GM12873 (cell line): ENCODE measurements at regions not wholly inside any gene's neighbourhood (a gene's known extent, or its start where the extent isn't known, plus 50 kb on each side); places are given as distances from the start of the nearest gene placed in this dataset.

Experiments used
- TF ChIP-seq, protein P1 (sequence below): IDR thresholded peaks from 2 replicates; pipeline ENCODE4 v1.5.1; 2012; ENCODE audit warnings: low read depth, mild to moderate bottlenecking, moderate library complexity, low read length, control low read depth; ENCODE audit not compliant: insufficient read depth; ENCODE audit errors: missing control alignments

DNA sequence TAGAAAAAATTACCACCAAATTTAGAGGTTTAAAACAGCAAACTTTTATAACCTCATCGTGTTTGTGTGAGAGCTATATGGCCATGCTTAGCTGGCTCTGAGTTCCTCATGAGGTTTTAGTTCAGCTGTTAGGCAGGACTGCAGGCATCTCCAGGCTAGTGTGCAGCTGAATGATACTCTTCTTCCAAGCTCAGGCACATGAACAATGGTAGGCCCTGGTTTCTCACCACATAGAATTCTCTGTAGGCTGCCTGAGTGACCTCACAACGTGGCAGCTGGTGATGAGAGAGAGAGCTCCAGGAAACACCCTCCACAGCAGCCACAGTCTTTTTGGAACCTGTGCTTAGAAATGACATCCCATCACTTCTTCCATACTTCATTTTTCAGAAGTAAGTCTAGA, 540.6 kb upstream of the MIR17HG start:
- TF ChIP-seq, protein P1, sequence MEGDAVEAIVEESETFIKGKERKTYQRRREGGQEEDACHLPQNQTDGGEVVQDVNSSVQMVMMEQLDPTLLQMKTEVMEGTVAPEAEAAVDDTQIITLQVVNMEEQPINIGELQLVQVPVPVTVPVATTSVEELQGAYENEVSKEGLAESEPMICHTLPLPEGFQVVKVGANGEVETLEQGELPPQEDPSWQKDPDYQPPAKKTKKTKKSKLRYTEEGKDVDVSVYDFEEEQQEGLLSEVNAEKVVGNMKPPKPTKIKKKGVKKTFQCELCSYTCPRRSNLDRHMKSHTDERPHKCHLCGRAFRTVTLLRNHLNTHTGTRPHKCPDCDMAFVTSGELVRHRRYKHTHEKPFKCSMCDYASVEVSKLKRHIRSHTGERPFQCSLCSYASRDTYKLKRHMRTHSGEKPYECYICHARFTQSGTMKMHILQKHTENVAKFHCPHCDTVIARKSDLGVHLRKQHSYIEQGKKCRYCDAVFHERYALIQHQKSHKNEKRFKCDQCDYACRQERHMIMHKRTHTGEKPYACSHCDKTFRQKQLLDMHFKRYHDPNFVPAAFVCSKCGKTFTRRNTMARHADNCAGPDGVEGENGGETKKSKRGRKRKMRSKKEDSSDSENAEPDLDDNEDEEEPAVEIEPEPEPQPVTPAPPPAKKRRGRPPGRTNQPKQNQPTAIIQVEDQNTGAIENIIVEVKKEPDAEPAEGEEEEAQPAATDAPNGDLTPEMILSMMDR = no peak

DNA sequence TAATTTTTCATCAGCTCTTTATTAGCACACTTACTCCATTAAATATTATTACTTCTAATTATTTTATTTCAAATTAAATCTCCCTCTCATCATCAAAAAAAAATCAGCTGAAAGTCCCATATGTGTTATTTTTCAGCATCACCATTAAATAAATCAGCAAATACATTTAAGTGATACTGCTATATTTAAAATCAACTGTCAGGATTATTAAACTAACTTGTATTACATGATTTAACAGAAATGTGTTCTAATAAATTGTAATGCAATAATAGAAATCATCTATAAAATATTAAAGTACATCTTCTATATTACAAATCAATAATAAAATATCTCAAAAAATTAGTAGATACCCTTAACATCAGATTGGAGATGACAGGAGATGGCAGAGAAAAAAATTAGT, 538.6 kb upstream of the MIR17HG start:
- TF ChIP-seq, protein P1 = no peak

DNA sequence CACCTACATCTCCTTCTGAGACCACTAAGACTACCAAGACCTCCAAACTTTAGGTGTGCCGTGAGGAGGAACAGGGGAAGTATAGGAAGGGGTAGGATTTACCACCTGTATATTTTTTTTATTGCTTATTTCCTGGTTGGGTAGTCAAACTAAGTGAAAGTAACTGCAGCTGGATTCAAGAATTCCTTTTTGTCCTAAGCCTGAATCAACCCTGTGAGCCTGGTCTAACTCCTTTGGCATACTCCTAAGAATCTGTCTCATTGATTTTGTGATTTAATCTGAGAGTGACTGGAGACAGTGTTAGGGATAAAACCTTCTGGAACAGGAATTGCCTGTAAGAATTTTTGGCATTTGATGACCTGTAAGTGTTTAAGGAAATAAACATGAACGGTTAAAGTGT, 523.5 kb upstream of the MIR17HG start:
- TF ChIP-seq, protein P1 = no peak

DNA sequence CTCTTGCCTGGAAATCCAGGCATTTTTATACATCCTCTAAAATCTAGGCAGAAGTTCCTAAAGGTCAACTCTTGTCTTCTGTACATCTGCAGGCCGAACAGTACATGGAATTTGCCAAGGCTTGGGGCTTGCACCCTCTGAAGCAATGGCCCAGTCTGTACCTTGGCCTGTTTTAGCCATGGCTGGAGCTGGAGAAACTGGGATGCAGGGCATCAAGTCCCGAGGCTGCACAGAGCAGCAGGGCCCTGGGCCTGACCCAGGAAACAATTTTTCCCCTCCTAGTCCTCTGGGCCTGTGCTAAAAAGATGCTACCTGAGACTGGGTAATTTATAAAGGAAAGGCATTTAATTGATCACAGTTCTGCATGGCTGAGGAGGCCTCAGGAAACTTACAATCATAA, 520.8 kb upstream of the MIR17HG start:
- TF ChIP-seq, protein P1 = no peak

DNA sequence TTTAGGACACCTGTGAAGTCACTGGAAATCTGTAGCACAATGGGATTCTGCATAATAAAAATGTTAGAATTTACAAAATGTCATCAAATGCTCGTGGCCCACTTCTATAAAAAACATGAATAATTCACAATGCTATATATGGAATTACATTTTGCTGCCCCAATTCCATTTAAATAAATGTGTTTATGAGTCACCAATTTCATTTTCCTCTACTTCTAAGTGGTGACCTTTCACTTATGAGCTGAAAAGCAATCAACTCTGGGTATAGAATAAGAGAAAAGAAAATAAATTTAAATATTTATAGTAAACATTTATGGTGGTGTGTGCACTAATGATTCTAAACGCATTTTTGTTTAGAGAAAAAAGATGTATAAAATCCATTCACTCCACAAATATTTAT, 516.7 kb upstream of the MIR17HG start:
- TF ChIP-seq, protein P1 = no peak

DNA sequence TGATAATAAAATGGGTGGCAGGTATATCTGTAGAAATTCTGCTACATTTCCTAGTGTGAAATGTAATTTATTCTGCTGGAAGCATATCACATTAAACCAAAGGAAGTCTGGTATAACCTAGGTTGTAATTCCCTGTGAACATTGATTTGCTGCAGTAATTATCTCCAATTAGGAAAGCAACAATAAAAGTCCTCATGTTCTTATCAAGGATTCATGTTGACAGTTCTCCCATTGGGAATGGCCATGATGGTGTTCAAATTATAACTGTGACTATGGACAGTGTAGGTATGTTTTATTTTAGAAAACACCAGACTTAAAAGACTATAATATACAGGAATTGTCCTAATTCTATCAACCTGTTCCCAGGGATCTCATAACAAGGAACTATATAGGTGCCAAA, 513.5 kb upstream of the MIR17HG start:
- TF ChIP-seq, protein P1 = no peak

DNA sequence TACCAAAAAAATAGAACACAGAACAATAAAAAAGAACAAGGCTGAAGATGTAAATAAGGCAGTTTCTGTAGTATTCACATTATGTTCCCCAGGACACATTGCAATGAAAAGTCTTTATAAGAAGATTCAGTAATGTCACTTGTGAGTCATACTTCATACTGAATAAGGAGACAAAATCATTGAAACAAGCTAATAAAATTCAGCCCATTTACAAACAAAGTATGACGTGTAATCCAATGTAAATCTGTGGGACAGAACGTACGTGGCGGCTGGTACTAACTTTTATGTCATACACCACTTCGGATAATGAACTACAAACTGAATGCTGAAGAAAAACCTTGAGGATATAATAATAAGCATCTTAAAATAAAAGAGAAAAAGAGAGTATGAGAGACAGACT, 512.8 kb upstream of the MIR17HG start:
- TF ChIP-seq, protein P1 = no peak

DNA sequence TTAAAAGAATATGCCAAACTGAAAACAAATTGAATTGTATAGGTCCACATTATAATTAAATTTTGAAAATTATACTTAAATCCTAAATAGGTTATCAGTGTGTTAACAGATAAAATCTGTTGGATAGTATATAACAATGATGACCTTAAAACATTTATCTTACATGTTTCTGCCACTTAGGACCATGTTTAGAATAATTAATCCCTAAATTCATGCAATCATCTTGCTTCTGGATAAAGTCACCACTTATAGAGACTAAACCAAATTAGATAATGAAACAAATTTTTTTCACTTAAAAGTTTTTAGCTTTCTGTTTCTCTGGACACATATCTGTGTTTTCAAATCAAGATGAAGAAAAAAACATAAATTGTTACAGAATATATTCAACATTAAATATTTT, 511.7 kb upstream of the MIR17HG start:
- TF ChIP-seq, protein P1 = no peak
